Caco-2 (cell line): ENCODE measurements at regions not wholly inside any gene's neighbourhood (a gene's known extent, or its start where the extent isn't known, plus 50 kb on each side); places are given as distances from the start of the nearest gene placed in this dataset.

Experiments used
- BruUV-seq: library from RNA; stranded (reverse); fragments of 400-500 nt; replicated peaks from 2 replicates; lab custom pipeline; 2021; lab: Mats Ljungman, UMichigan
- CTCF ChIA-PET: fragments of 300-600 bp; sonication (Branson Sonifier 250); formaldehyde crosslinking; loops from one replicate; lab custom pipeline; 2022; ENCODE audit warnings: antibody characterized with exemption; lab: Charles Lee
- POLR2A ChIA-PET: fragments of 300-600 bp; sonication (Branson Sonifier 250); formaldehyde crosslinking; loops from one replicate; lab custom pipeline; 2022; ENCODE audit warnings: antibody characterized with exemption; lab: Charles Lee
- DNase-seq, 2 experiments: peaks; one replicate each; pipeline versions ENCODE4 v3.0.0 to v3.0.0-alpha.2; 2020 to 2022
- H3K27me3 ChIP-seq: replicated peaks from 2 replicates; pipeline ENCODE4 v1.6.0; 2011; ENCODE audit warnings: low read length; ENCODE audit not compliant: control insufficient read depth, insufficient read depth
- H3K36me3 ChIP-seq: 2 replicates; pipeline ENCODE4 v1.5.1; 2011; ENCODE audit warnings: low read length; ENCODE audit not compliant: control insufficient read depth, insufficient read depth
- H3K4me1 ChIP-seq: fragments of 250-450 bp; sonication (Bioruptor Pico); 2 replicates; pipeline ENCODE4 v1.5.1; 2020; ENCODE audit warnings: mild to moderate bottlenecking
- H3K4me3 ChIP-seq: 2 replicates; pipeline ENCODE4 v1.5.1; 2011; ENCODE audit warnings: low read depth, mild to moderate bottlenecking, control low read depth, low read length
- H3K9me3 ChIP-seq: fragments of 250-450 bp; sonication (Bioruptor Pico); 2 replicates; pipeline ENCODE4 v1.5.1; 2020; ENCODE audit warnings: mild to moderate bottlenecking, moderate library complexity
- H3K27ac Mint-ChIP-seq: one replicate; pipeline ENCODE4 v1.8.0; 2022; ENCODE audit warnings: mixed read lengths; ENCODE audit not compliant: unreplicated experiment
- H3K27me3 Mint-ChIP-seq: one replicate; pipeline ENCODE4 v1.8.0; 2022; ENCODE audit warnings: mixed read lengths; ENCODE audit not compliant: insufficient read depth, unreplicated experiment
- H3K36me3 Mint-ChIP-seq: one replicate; pipeline ENCODE4 v1.8.0; 2022; ENCODE audit warnings: mild to moderate bottlenecking, mixed read lengths; ENCODE audit not compliant: insufficient read depth, unreplicated experiment
- H3K4me1 Mint-ChIP-seq: one replicate; pipeline ENCODE4 v1.8.0; 2022; ENCODE audit warnings: low read depth, mixed read lengths; ENCODE audit not compliant: unreplicated experiment
- H3K4me3 Mint-ChIP-seq: one replicate; pipeline ENCODE4 v1.8.0; 2022; ENCODE audit warnings: mild to moderate bottlenecking, moderate library complexity, mixed read lengths; ENCODE audit not compliant: unreplicated experiment
- H3K9me3 Mint-ChIP-seq: one replicate; pipeline ENCODE4 v1.8.0; 2022; ENCODE audit warnings: mixed read lengths; ENCODE audit not compliant: unreplicated experiment
- intact Hi-C: fragments of 100-400 bp; cut with micrococcal nuclease; formaldehyde crosslinking; loops from one replicate; pipeline ENCODE4 v1.10.0; 2022; ENCODE audit not compliant: unreplicated experiment
- TF ChIP-seq, protein P1 (sequence below), 2 experiments: fragments of 200-600 bp in 1 of 2; IDR thresholded peaks; 1 replicate in 1 of 2; 2 replicates in 1 of 2; pipeline versions ENCODE4 v1.5.1 to v1.8.0; 2011 to 2022; ENCODE audit warnings: antibody characterized with exemption in 1 of 2, control low read depth in 1 of 2, inconsistent platforms in 1 of 2, low read depth in 1 of 2, low read length in 1 of 2, mild to moderate bottlenecking in 1 of 2, moderate library complexity in 1 of 2; ENCODE audit not compliant: insufficient read depth in 1 of 2, severe bottlenecking in 1 of 2, unreplicated experiment in 1 of 2

DNA sequence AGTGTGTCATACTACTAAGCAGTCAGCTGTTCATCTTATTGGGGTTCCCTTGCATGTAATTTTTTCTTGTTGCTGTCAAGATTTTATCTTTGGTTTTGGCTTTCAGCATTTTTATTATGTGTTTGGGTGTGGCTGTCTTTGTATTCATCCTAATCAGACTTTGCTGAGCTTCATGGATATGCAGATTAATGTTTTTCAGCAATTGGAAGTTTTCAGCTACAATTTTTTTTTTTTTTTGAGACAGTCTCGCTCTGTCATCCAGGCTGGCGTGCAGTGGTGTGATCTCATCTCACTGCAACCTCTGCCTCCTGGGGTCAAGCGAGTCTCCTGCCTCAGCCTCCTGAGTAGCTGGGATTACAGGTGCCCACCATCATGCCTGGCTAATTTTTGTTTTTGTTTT is 108.8 kb downstream of the BARX1 start:
- ChIA-PET CTCF (no interaction called here), POLR2A (no interaction called here)
- Histone ChIP-seq H3K4me3 (no peak overlapping the region), H3K27me3 (no peaks in the 10 kb centered on the region), H3K9me3 (no peaks in the 10 kb centered on the region), H3K36me3 (no peaks in the 10 kb centered on the region), H3K4me1 (no peaks in the 10 kb centered on the region)
- TF ChIP-seq, protein P1, sequence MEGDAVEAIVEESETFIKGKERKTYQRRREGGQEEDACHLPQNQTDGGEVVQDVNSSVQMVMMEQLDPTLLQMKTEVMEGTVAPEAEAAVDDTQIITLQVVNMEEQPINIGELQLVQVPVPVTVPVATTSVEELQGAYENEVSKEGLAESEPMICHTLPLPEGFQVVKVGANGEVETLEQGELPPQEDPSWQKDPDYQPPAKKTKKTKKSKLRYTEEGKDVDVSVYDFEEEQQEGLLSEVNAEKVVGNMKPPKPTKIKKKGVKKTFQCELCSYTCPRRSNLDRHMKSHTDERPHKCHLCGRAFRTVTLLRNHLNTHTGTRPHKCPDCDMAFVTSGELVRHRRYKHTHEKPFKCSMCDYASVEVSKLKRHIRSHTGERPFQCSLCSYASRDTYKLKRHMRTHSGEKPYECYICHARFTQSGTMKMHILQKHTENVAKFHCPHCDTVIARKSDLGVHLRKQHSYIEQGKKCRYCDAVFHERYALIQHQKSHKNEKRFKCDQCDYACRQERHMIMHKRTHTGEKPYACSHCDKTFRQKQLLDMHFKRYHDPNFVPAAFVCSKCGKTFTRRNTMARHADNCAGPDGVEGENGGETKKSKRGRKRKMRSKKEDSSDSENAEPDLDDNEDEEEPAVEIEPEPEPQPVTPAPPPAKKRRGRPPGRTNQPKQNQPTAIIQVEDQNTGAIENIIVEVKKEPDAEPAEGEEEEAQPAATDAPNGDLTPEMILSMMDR (IDR thresholded peaks at IDR 0.05; ENCODE audit: insufficient read depth in 1 of 2, low read depth in 1 of 2, low read length in 1 of 2, severe bottlenecking in 1 of 2, unreplicated experiment in 1 of 2) = no peak
- H3K27ac Mint-ChIP-seq = no peak overlapping the region
- H3K27me3 Mint-ChIP-seq = peaks cover 12% of the 10 kb centered on the region
- BruUV-seq = no TSS peak
- H3K36me3 Mint-ChIP-seq = no peaks in the 10 kb centered on the region
- intact Hi-C loops = no loop called here
- H3K9me3 Mint-ChIP-seq = no peaks in the 10 kb centered on the region
- no peak for DNase-seq
- H3K4me1 Mint-ChIP-seq = no peaks in the 10 kb centered on the region
- H3K4me3 Mint-ChIP-seq = no peak overlapping the region

DNA sequence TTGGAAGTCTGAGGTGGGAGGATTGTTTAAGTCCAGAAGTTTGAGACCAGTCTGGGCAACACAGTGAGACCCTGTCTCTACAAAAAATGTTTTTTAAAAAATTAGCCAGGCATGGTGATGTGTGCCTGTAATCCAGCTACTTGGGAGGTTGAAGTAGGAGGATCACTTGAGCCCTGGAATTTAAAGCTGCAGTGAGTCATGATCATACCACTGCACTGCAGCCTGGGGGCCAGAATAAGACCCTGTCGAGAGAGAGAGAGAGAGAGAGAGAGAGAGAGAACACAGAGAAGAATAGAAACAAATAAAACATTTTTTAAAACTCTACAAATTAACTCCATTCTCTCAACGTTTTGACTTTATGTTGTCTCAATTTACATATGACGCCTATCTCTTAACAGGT is 111.8 kb downstream of the BARX1 start:
- Mint-ChIP-seq H3K36me3 (no peaks in the 10 kb centered on the region), H3K4me1 (no peaks in the 10 kb centered on the region)

DNA sequence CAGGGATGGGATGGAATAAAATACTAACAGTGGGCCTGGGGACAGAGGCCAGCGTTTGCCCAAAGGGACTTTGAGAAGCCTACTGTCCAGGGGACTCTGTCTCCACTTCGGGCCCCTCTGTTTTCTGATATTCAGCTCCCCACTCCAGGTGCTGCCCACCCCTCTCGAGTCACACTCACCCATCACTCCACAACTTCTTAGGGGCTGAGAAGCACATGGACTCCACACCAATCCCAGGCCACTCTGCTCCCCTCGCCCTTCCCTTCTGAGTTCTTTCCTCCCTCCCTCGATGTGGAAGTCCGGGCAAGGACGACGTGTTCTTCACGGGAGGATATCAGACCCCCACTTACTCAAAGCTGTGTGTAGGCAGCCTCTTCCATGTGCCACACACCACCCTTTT is 124.5 kb downstream of the BARX1 start:
- CTCF ChIA-PET = no interaction called here
- Mint-ChIP-seq H3K27ac (no peak overlapping the region), H3K4me3 (no peak overlapping the region), H3K27me3 (no peaks in the 10 kb centered on the region), H3K36me3 (no peaks in the 10 kb centered on the region), H3K9me3 (no peaks in the 10 kb centered on the region), H3K4me1 (no peaks in the 10 kb centered on the region)
- Histone ChIP-seq H3K9me3 (no peaks in the 10 kb centered on the region), H3K27me3 (no peaks in the 10 kb centered on the region), H3K4me3 (no peak overlapping the region), H3K36me3 (no peaks in the 10 kb centered on the region), H3K4me1 (no peaks in the 10 kb centered on the region)
- POLR2A ChIA-PET = no interaction called here
- no TSS peak for BruUV-seq
- TF ChIP-seq, protein P1 (IDR thresholded peaks at IDR 0.05; ENCODE audit: insufficient read depth in 1 of 2, low read depth in 1 of 2, low read length in 1 of 2, severe bottlenecking in 1 of 2, unreplicated experiment in 1 of 2) = no peak
- intact Hi-C loops = no loop called here
- DNase-seq = no peak

More for the DNA sequence above, 111.8 kb downstream of the BARX1 start:
- peaks cover 6% of the 10 kb centered on the region for H3K27me3 Mint-ChIP-seq
- intact Hi-C loops = no loop called here
- H3K27ac Mint-ChIP-seq = no peak overlapping the region
- no peak overlapping the region for H3K4me3 Mint-ChIP-seq
- no peaks in the 10 kb centered on the region for H3K9me3 ChIP-seq
- TF ChIP-seq, protein P1 (IDR thresholded peaks at IDR 0.05; ENCODE audit: insufficient read depth in 1 of 2, low read depth in 1 of 2, low read length in 1 of 2, severe bottlenecking in 1 of 2, unreplicated experiment in 1 of 2) = no peak
- CTCF ChIA-PET = no interaction called here
- no peak overlapping the region for H3K4me3 ChIP-seq
- H3K27me3 ChIP-seq = no peaks in the 10 kb centered on the region
- no peaks in the 10 kb centered on the region for H3K4me1 ChIP-seq
- POLR2A ChIA-PET = no interaction called here
- no peaks in the 10 kb centered on the region for H3K9me3 Mint-ChIP-seq
- no peaks in the 10 kb centered on the region for H3K36me3 ChIP-seq
- no peak for DNase-seq
- BruUV-seq = no TSS peak
